Activated B cell treated with CpG ODN at 0.5 μM for 24 hours (primary cell): ENCODE measurements at regions not wholly inside any gene's neighbourhood (a gene's known extent, or its start where the extent isn't known, plus 50 kb on each side); places are given as distances from the start of the nearest gene placed in this dataset.
"Not testable (repeated sequence)": the region's sequence is repeated elsewhere in the genome, so short reads cannot be mapped to it uniquely, and the experiment has no call there.

Experiments used
- ATAC-seq: fragments of 200-7000 bp; cut with Tn5 transposase; one replicate; pipeline ENCODE4 v1.10.0; 2021; ENCODE audit warnings: low read depth, mild to moderate bottlenecking, moderate library complexity
- CTCF ChIA-PET: fragments of 350-600 bp; sonication (Branson Sonifier 250); formaldehyde crosslinking; loops from one replicate; lab custom pipeline; 2021; ENCODE audit warnings: antibody characterized with exemption; lab: Charles Lee
- POLR2A ChIA-PET: fragments of 350-600 bp; sonication (Branson Sonifier 250); formaldehyde crosslinking; loops from one replicate; lab custom pipeline; 2021; ENCODE audit warnings: antibody characterized with exemption; lab: Charles Lee
- DNase-seq: peaks from one replicate; pipeline ENCODE4 v3.0.0; 2022
- H3K27ac Mint-ChIP-seq: one replicate; pipeline ENCODE4 v1.8.0; 2020; ENCODE audit warnings: mixed read lengths
- H3K27me3 Mint-ChIP-seq: one replicate; pipeline ENCODE4 v1.8.0; 2021; ENCODE audit warnings: mixed read lengths
- H3K36me3 Mint-ChIP-seq: one replicate; pipeline ENCODE4 v1.8.0; 2021; ENCODE audit warnings: low read depth, mixed read lengths
- H3K4me1 Mint-ChIP-seq: one replicate; pipeline ENCODE4 v1.8.0; 2021; ENCODE audit warnings: mixed read lengths
- H3K4me3 Mint-ChIP-seq: one replicate; pipeline ENCODE4 v1.8.0; 2020; ENCODE audit warnings: mild to moderate bottlenecking, mixed read lengths
- H3K9me3 Mint-ChIP-seq: one replicate; pipeline ENCODE4 v1.8.0; 2020; ENCODE audit warnings: mixed read lengths
- intact Hi-C: fragments of 100-400 bp; cut with micrococcal nuclease; formaldehyde crosslinking; loops from one replicate; pipeline ENCODE4 v1.15.1; 2024
- TF ChIP-seq, protein P1 (sequence below): fragments of 200-600 bp; IDR thresholded peaks from one replicate; pipeline ENCODE4 v1.8.0; 2022; ENCODE audit warnings: antibody characterized with exemption, mild to moderate bottlenecking

DNA sequence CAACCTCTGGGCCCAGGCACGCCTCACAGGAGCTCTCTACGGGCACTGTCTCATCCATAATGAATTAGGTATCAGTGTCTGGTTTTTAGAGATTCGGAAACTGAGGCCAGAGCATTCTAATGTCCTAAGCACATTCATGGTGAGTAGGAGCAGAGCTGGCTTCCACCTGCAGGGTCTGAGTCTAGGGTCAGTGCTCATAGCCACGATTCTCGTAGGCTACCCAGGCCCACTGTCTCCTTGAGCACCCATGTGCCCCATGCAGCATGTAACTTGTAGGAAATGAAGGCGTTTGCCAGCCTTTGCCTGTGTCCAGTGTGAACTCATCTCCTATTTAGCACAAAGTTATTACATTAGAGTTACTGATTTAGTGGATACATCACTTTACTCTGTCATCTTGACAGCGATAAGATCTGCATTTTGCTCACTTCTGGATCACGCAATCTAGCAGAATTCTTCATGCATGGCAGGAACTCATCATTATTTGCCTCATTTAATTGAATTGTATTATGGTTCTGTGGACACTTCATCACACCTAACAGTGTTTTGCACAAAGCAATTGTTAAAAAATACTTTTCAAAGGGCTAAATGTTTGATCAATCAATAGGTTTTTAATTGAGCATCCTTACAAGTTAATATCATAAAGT, 205.3 kb upstream of the SULF2 start:
- intact Hi-C loops: no loop called here
- Mint-ChIP-seq H3K4me3 (no peak overlapping the region), H3K27ac (no peak overlapping the region), H3K9me3 (peaks cover 9% of the 10 kb centered on the region), H3K36me3 (no peaks in the 10 kb centered on the region), H3K4me1 (no peaks in the 10 kb centered on the region), H3K27me3 (peaks cover 2% of the 10 kb centered on the region)
- ChIA-PET POLR2A (no interaction called here), CTCF (no interaction called here)
- ATAC-seq (no peak), DNase-seq (no peak)
- TF ChIP-seq, protein P1, sequence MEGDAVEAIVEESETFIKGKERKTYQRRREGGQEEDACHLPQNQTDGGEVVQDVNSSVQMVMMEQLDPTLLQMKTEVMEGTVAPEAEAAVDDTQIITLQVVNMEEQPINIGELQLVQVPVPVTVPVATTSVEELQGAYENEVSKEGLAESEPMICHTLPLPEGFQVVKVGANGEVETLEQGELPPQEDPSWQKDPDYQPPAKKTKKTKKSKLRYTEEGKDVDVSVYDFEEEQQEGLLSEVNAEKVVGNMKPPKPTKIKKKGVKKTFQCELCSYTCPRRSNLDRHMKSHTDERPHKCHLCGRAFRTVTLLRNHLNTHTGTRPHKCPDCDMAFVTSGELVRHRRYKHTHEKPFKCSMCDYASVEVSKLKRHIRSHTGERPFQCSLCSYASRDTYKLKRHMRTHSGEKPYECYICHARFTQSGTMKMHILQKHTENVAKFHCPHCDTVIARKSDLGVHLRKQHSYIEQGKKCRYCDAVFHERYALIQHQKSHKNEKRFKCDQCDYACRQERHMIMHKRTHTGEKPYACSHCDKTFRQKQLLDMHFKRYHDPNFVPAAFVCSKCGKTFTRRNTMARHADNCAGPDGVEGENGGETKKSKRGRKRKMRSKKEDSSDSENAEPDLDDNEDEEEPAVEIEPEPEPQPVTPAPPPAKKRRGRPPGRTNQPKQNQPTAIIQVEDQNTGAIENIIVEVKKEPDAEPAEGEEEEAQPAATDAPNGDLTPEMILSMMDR: no peak

DNA sequence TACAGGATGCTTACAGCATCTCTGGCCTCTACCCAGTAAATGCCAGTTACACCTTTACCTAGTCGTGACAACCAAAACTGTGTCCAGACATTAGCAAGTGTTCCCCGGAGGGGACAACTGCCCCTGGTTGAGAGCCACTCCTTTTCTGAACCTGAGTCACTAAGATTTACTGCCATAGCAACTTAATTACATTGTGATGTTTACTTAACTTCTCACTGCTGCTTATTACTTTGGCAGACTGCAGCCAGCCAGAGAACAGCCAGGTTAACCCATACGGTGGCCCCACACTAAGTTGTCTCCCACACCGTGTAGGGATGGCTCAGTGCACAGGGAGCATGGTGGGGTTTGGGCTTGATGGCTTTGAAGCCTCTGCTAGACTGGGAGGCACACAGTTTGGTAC, 204.7 kb upstream of the SULF2 start:
- Mint-ChIP-seq H3K27ac (no peak overlapping the region), H3K36me3 (no peaks in the 10 kb centered on the region), H3K4me3 (no peak overlapping the region), H3K27me3 (peaks cover 2% of the 10 kb centered on the region), H3K4me1 (no peaks in the 10 kb centered on the region), H3K9me3 (peaks cover 9% of the 10 kb centered on the region)
- TF ChIP-seq, protein P1: no peak
- ChIA-PET POLR2A (no interaction called here), CTCF (no interaction called here)
- no peak for ATAC-seq
- no peak for DNase-seq
- intact Hi-C loops: no loop called here

DNA sequence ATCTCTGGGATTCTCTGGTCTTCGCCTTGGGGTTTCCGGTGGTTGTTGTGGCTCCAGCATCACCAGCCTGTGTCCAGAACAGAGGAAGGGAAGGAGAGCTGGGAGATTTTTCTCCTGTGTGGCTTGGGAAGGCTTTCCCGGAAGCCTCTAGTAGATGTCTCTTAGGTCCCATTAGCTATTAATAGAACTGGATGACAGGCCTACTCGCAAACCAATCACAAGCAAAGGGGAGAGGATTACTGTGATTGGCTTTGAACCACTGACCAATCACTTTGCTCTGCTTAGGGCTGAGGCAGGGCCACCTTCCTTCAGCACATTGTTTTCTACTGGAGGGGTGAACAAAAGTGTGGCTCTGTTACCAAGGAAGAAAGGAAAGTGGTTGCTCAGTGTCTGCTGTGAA, 203.4 kb upstream of the SULF2 start:
- TF ChIP-seq, protein P1: no peak
- H3K36me3 Mint-ChIP-seq: no peaks in the 10 kb centered on the region
- no peak for ATAC-seq
- POLR2A ChIA-PET: no interaction called here
- intact Hi-C loops: no loop called here
- H3K27me3 Mint-ChIP-seq: peaks cover 2% of the 10 kb centered on the region
- H3K4me3 Mint-ChIP-seq: no peak overlapping the region
- no peak for DNase-seq
- H3K9me3 Mint-ChIP-seq: peaks cover 7% of the 10 kb centered on the region
- peaks cover 4% of the 10 kb centered on the region for H3K4me1 Mint-ChIP-seq
- CTCF ChIA-PET: no interaction called here
- no peak overlapping the region for H3K27ac Mint-ChIP-seq

DNA sequence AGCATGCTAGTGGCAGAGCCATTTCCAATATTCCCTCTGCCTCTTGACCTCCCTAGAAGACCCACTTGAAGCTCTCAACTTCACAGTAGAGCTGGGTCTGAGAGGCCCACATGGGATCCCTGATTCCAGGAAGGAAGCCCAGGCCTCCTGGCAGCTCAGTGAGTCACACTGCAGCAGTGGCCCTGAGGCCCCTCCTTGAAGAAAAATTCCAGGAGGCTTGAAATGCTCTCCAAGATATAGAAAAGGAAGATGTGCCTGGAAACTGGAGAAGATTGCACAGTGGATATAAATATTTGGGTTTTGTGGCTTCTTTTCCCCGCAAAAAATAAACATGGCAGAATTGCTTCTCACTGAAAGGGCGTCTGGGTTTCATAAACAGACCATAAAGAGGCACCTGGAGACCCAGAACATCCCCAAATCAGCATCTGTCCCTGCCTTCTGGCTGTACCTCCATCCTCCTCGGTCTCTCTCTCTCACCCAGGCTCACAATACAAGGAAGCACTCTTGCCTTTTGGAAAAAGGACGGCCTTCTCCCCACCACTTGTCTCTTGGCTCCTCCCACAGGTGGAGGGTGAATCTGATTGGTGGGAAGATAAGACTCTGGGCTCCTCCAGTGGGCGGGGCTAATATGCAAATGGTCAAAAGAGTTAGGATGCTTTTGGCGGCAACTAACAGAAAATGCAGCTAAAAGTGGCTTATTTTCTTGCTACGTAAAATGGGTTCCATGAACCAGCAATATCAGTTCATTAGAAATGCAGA, 200.0 kb upstream of the SULF2 start:
- TF ChIP-seq, protein P1: no peak
- DNase-seq (no peak), ATAC-seq (no peak)
- ChIA-PET POLR2A (no interaction called here), CTCF (no interaction called here)
- no peaks in the 10 kb centered on the region for H3K9me3 Mint-ChIP-seq
- peaks cover 20% of the 10 kb centered on the region for H3K4me1 Mint-ChIP-seq
- intact Hi-C loops: no loop called here
- H3K27me3 Mint-ChIP-seq: no peaks in the 10 kb centered on the region
- no peak overlapping the region for H3K4me3 Mint-ChIP-seq
- no peaks in the 10 kb centered on the region for H3K36me3 Mint-ChIP-seq
- H3K27ac Mint-ChIP-seq: no peak overlapping the region

DNA sequence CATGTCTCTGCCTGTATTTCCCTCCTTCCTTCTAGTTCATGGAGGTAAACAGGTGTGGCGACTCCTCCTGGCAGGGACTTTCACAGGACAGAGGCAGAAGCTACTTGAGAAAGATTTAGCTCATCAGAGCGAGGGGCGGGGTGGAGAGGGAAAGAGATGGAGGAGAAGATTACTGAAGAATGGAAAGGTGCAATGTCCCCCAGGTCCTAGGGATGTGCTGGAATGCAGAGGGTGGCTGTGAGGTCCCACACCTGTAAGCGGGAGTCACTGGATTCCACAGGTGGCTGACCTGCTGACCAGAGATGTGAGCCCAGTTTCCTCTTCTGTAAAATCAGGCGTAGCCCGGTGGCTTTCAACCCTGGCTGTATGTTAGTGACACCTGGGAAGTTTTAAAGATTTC, 199.2 kb upstream of the SULF2 start:
- H3K4me3 Mint-ChIP-seq: no peak overlapping the region
- no peaks in the 10 kb centered on the region for H3K27me3 Mint-ChIP-seq
- intact Hi-C loops: no loop called here
- no peaks in the 10 kb centered on the region for H3K36me3 Mint-ChIP-seq
- TF ChIP-seq, protein P1: no peak
- no peaks in the 10 kb centered on the region for H3K9me3 Mint-ChIP-seq
- ATAC-seq (no peak), DNase-seq (no peak)
- CTCF ChIA-PET: no interaction called here
- no peak overlapping the region for H3K27ac Mint-ChIP-seq
- POLR2A ChIA-PET: no interaction called here
- peaks cover 20% of the 10 kb centered on the region for H3K4me1 Mint-ChIP-seq

DNA sequence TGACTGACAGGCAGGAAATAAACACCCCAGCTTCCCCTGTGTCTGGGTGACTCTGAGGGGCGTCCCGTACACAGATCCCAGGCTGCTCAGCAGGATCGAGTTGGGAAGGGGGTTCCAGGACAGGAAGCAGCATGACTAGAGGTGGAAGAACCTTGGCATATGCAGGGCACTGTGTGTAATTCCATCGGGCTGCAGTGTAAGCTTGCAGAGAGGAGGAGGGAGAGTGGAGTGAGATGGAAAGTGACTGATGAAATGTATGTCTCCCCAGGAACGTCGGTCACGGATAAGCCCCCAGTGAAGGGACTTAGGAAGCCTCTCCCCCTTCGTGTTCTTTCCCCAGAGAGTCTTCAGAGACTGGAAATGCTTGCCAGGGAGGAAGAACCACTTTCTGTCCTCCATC, 198.4 kb upstream of the SULF2 start:
- ATAC-seq, H3K4me3 Mint-ChIP-seq, CTCF ChIA-PET, H3K27ac Mint-ChIP-seq, POLR2A ChIA-PET, DNase-seq, intact Hi-C loops, H3K27me3 Mint-ChIP-seq, H3K36me3 Mint-ChIP-seq, H3K9me3 Mint-ChIP-seq: not testable (repeated sequence)
- peaks cover 26% of the 10 kb centered on the region for H3K4me1 Mint-ChIP-seq
